ENCODE measurements at regions not wholly inside any gene's neighbourhood (a gene's known extent, or its start where the extent isn't known, plus 50 kb on each side); places are given as distances from the start of the nearest gene placed in this dataset.
"Not testable (repeated sequence)": the region's sequence is repeated elsewhere in the genome, so short reads cannot be mapped to it uniquely, and the experiment has no call there.

GRCh38 chr5:124932791-124933600 lies 186.6 kb upstream of the ZNF608 start:
- FAIRE-seq = no peak

GRCh38 chr5:124935065-124935464 lies 188.6 kb upstream of the ZNF608 start:
- no peak for FAIRE-seq

- FAIRE-seq = no peak
These were observed 190.1 kb upstream of the ZNF608 start for GRCh38 chr5:124936626-124936933.

- FAIRE-seq = no peak
These were observed 194.9 kb upstream of the ZNF608 start for GRCh38 chr5:124941051-124942049.

GRCh38 chr5:124948062-124948753 lies 201.8 kb upstream of the ZNF608 start:
- no peak for FAIRE-seq

GRCh38 chr5:124948754-124949275 lies 202.4 kb upstream of the ZNF608 start:
- no peak for FAIRE-seq

- no peak for FAIRE-seq
These were observed 203.4 kb upstream of the ZNF608 start for GRCh38 chr5:124949862-124950261.

- no peak for FAIRE-seq
These were observed 204.7 kb upstream of the ZNF608 start for GRCh38 chr5:124951105-124951504.

- FAIRE-seq = no peak
These were observed 205.2 kb upstream of the ZNF608 start for GRCh38 chr5:124951661-124952060.

- no peak for FAIRE-seq
These were observed 205.6 kb upstream of the ZNF608 start for GRCh38 chr5:124952079-124952478.

GRCh38 chr5:124952566-124952965 lies 206.1 kb upstream of the ZNF608 start:
- no peak for FAIRE-seq

- no peak for FAIRE-seq
These were observed 208.3 kb upstream of the ZNF608 start for GRCh38 chr5:124954784-124955183.

- no peak for FAIRE-seq
These were observed 210.1 kb upstream of the ZNF608 start for GRCh38 chr5:124956471-124957029.

GRCh38 chr5:124957063-124957462 lies 210.6 kb upstream of the ZNF608 start:
- FAIRE-seq = no peak

GRCh38 chr5:124960266-124960665 lies 213.8 kb upstream of the ZNF608 start:
- no peak for FAIRE-seq

GRCh38 chr5:124961521-124961920 lies 215.1 kb upstream of the ZNF608 start:
- no peak for FAIRE-seq

GRCh38 chr5:124962111-124962510 lies 215.7 kb upstream of the ZNF608 start:
- no peak for FAIRE-seq

- FAIRE-seq = no peak
These were observed 216.3 kb upstream of the ZNF608 start for GRCh38 chr5:124962735-124963134.

GRCh38 chr5:124963236-124963919 lies 216.9 kb upstream of the ZNF608 start:
- no peak for FAIRE-seq

GRCh38 chr5:124966741-124967140 lies 220.3 kb upstream of the ZNF608 start:
- FAIRE-seq = not testable (repeated sequence)

GRCh38 chr5:124970381-124970780 lies 223.9 kb upstream of the ZNF608 start:
- not testable (repeated sequence) for FAIRE-seq

- FAIRE-seq = no peak
These were observed 226.3 kb upstream of the ZNF608 start for GRCh38 chr5:124972703-124973102.
